Activated naive CD8-positive, alpha-beta T cell treated with anti-CD3 and anti-CD28 coated beads, Interleukin-2, amount 10 ng/mL, durations not matched to agents 7 days and 5 days (primary cell): ENCODE measurements at regions not wholly inside any gene's neighbourhood (a gene's known extent, or its start where the extent isn't known, plus 50 kb on each side); places are given as distances from the start of the nearest gene placed in this dataset.
A peak's percentile ranks its signal among the peaks of the same experiment; 100 is the strongest.
"Not testable (repeated sequence)": the region's sequence is repeated elsewhere in the genome, so short reads cannot be mapped to it uniquely, and the experiment has no call there.

Source experiments
- ATAC-seq: fragments of 150-1000 bp; cut with Tn5 transposase; one replicate; pipeline ENCODE4 v1.10.0; 2021; ENCODE audit warnings: low read depth, moderate library complexity
- POLR2A ChIA-PET: fragments of 350-600 bp; sonication (Branson Sonifier 250); formaldehyde crosslinking; loops from one replicate; lab custom pipeline; 2021; ENCODE audit warnings: antibody characterized with exemption; lab: Charles Lee
- DNase-seq: peaks from one replicate; pipeline ENCODE4 v3.0.0; 2021
- H3K27ac Mint-ChIP-seq: one replicate; pipeline ENCODE4 v1.8.0; 2022; ENCODE audit warnings: mild to moderate bottlenecking, mixed read lengths
- H3K27me3 Mint-ChIP-seq: one replicate; pipeline ENCODE4 v1.8.0; 2022; ENCODE audit warnings: mild to moderate bottlenecking, moderate library complexity, mixed read lengths
- H3K36me3 Mint-ChIP-seq: one replicate; pipeline ENCODE4 v1.8.0; 2021; ENCODE audit warnings: mild to moderate bottlenecking, mixed read lengths
- H3K4me1 Mint-ChIP-seq: one replicate; pipeline ENCODE4 v1.8.0; 2021; ENCODE audit warnings: mixed read lengths
- H3K4me3 Mint-ChIP-seq: one replicate; pipeline ENCODE4 v1.8.0; 2022; ENCODE audit warnings: mild to moderate bottlenecking, moderate library complexity, mixed read lengths
- H3K9me3 Mint-ChIP-seq: one replicate; pipeline ENCODE4 v1.8.0; 2021; ENCODE audit warnings: mixed read lengths

- no peak overlapping the region for H3K4me3 Mint-ChIP-seq
- no peaks in the 10 kb centered on the region for H3K4me1 Mint-ChIP-seq
- no peaks in the 10 kb centered on the region for H3K9me3 Mint-ChIP-seq
- no peaks in the 10 kb centered on the region for H3K27me3 Mint-ChIP-seq
- POLR2A ChIA-PET, result no interaction called here
- no peak overlapping the region for H3K27ac Mint-ChIP-seq
- ATAC-seq (no peak), DNase-seq (no peak)
- no peaks in the 10 kb centered on the region for H3K36me3 Mint-ChIP-seq
Observed at GRCh38 chr17:31798205-31798724, 60.8 kb downstream of the COPRS start.

GRCh38 chr17:31795941-31796340 is 63.1 kb downstream of the COPRS start:
- H3K4me3 Mint-ChIP-seq, H3K9me3 Mint-ChIP-seq, ATAC-seq, DNase-seq, H3K36me3 Mint-ChIP-seq, H3K27ac Mint-ChIP-seq, POLR2A ChIA-PET, H3K27me3 Mint-ChIP-seq, H3K4me1 Mint-ChIP-seq: not testable (repeated sequence)

- no peaks in the 10 kb centered on the region for H3K9me3 Mint-ChIP-seq
- no peaks in the 10 kb centered on the region for H3K36me3 Mint-ChIP-seq
- H3K27ac Mint-ChIP-seq, result no peak overlapping the region
Observed at GRCh38 chr17:31794111-31794510, 64.9 kb downstream of the COPRS start.

GRCh38 chr17:31793634-31794033 is 65.4 kb downstream of the COPRS start:
- H3K27ac Mint-ChIP-seq, POLR2A ChIA-PET, H3K4me1 Mint-ChIP-seq, DNase-seq, H3K9me3 Mint-ChIP-seq, H3K27me3 Mint-ChIP-seq, H3K36me3 Mint-ChIP-seq, H3K4me3 Mint-ChIP-seq, ATAC-seq: not testable (repeated sequence)

More at GRCh38 chr17:31794111-31794510, 64.9 kb downstream of the COPRS start:
- H3K4me3 Mint-ChIP-seq, result no peak overlapping the region
- ATAC-seq (no peak), DNase-seq (no peak)
- H3K27me3 Mint-ChIP-seq, result no peaks in the 10 kb centered on the region
- POLR2A ChIA-PET, result no interaction called here
- H3K4me1 Mint-ChIP-seq, result peaks cover 4% of the 10 kb centered on the region

- POLR2A ChIA-PET, result no interaction called here
- Mint-ChIP-seq H3K4me1 (peaks cover 4% of the 10 kb centered on the region), H3K27ac (no peak overlapping the region), H3K4me3 (no peak overlapping the region), H3K9me3 (no peaks in the 10 kb centered on the region), H3K36me3 (no peaks in the 10 kb centered on the region), H3K27me3 (peaks cover 6% of the 10 kb centered on the region)
- DNase-seq (no peak), ATAC-seq (no peak)
Observed at GRCh38 chr17:31792007-31792585, 66.9 kb downstream of the COPRS start.

GRCh38 chr17:31789707-31790505 is 69.1 kb downstream of the COPRS start:
- no peaks in the 10 kb centered on the region for H3K36me3 Mint-ChIP-seq
- DNase-seq (no peak), ATAC-seq (no peak)
- POLR2A ChIA-PET, result no interaction called here
- peaks cover 4% of the 10 kb centered on the region for H3K4me1 Mint-ChIP-seq
- no peak overlapping the region for H3K27ac Mint-ChIP-seq
- H3K27me3 Mint-ChIP-seq, result peaks cover 9% of the 10 kb centered on the region
- H3K9me3 Mint-ChIP-seq, result no peaks in the 10 kb centered on the region
- no peak overlapping the region for H3K4me3 Mint-ChIP-seq

- no peak for DNase-seq
Observed at GRCh38 chr17:31788956-31789355, 70.1 kb downstream of the COPRS start.

GRCh38 chr17:31788571-31788946 is 70.5 kb downstream of the COPRS start:
- Mint-ChIP-seq H3K27me3 (peaks cover 12% of the 10 kb centered on the region), H3K9me3 (no peaks in the 10 kb centered on the region), H3K36me3 (no peaks in the 10 kb centered on the region), H3K4me1 (peaks cover 4% of the 10 kb centered on the region), H3K4me3 (no peak overlapping the region), H3K27ac (no peak overlapping the region)
- no peak for DNase-seq
- ATAC-seq, result no peak
- POLR2A ChIA-PET, result no interaction called here

More at GRCh38 chr17:31788956-31789355, 70.1 kb downstream of the COPRS start:
- Mint-ChIP-seq H3K4me1 (peaks cover 4% of the 10 kb centered on the region), H3K36me3 (no peaks in the 10 kb centered on the region), H3K27ac (no peak overlapping the region), H3K4me3 (no peak overlapping the region), H3K27me3 (peaks cover 9% of the 10 kb centered on the region), H3K9me3 (no peaks in the 10 kb centered on the region)
- POLR2A ChIA-PET, result no interaction called here
- ATAC-seq, result no peak

- no peak for DNase-seq
- no peak overlapping the region for H3K27ac Mint-ChIP-seq
- H3K4me3 Mint-ChIP-seq, result no peak overlapping the region
- no peak for ATAC-seq
- peaks cover 18% of the 10 kb centered on the region for H3K27me3 Mint-ChIP-seq
- POLR2A ChIA-PET, result no interaction called here
- peaks cover 4% of the 10 kb centered on the region for H3K4me1 Mint-ChIP-seq
- no peaks in the 10 kb centered on the region for H3K9me3 Mint-ChIP-seq
- no peaks in the 10 kb centered on the region for H3K36me3 Mint-ChIP-seq
Observed at GRCh38 chr17:31787857-31788570, 71.0 kb downstream of the COPRS start.

- POLR2A ChIA-PET, result interaction anchor here (0.6 kb wide), 1 partner anchor 355 kb away, joined by 6 read pairs; no protein-coding TSS in a partner anchor
- ATAC-seq (no peak), DNase-seq (no peak)
- H3K4me3 Mint-ChIP-seq, result no peak overlapping the region
- no peaks in the 10 kb centered on the region for H3K36me3 Mint-ChIP-seq
- peaks cover 26% of the 10 kb centered on the region for H3K27me3 Mint-ChIP-seq
- H3K4me1 Mint-ChIP-seq, result no peaks in the 10 kb centered on the region
- H3K27ac Mint-ChIP-seq, result no peak overlapping the region
- H3K9me3 Mint-ChIP-seq, result peaks cover 2% of the 10 kb centered on the region
Observed at GRCh38 chr17:31786796-31787481, 72.1 kb downstream of the COPRS start.

- no peak for DNase-seq
- no peak for ATAC-seq
- POLR2A ChIA-PET, result no interaction called here
- Mint-ChIP-seq H3K27me3 (peaks cover 38% of the 10 kb centered on the region), H3K9me3 (peaks cover 2% of the 10 kb centered on the region), H3K4me3 (no peak overlapping the region), H3K4me1 (peaks cover 2% of the 10 kb centered on the region), H3K27ac (no peak overlapping the region), H3K36me3 (no peaks in the 10 kb centered on the region)
Observed at GRCh38 chr17:31780483-31780882, 78.6 kb downstream of the COPRS start.

GRCh38 chr17:31778523-31778922 is 80.5 kb downstream of the COPRS start:
- peaks cover 2% of the 10 kb centered on the region for H3K4me1 Mint-ChIP-seq
- DNase-seq, result no peak
- H3K9me3 Mint-ChIP-seq, result peaks cover 2% of the 10 kb centered on the region
- no peak overlapping the region for H3K4me3 Mint-ChIP-seq
- POLR2A ChIA-PET, result no interaction called here
- peaks cover 37% of the 10 kb centered on the region for H3K27me3 Mint-ChIP-seq
- no peaks in the 10 kb centered on the region for H3K36me3 Mint-ChIP-seq
- no peak overlapping the region for H3K27ac Mint-ChIP-seq
- ATAC-seq, result no peak

GRCh38 chr17:31771328-31771727 is 87.7 kb downstream of the COPRS start:
- ATAC-seq, POLR2A ChIA-PET, H3K4me1 Mint-ChIP-seq, H3K9me3 Mint-ChIP-seq, H3K36me3 Mint-ChIP-seq, DNase-seq, H3K27ac Mint-ChIP-seq: not testable (repeated sequence)
- Mint-ChIP-seq H3K27me3 (peaks cover 10% of the 10 kb centered on the region), H3K4me3 (peak overlapping the region; percentile 1)
